ENCODE measurements at regions not wholly inside any gene's neighbourhood (a gene's known extent, or its start where the extent isn't known, plus 50 kb on each side); places are given as distances from the start of the nearest gene placed in this dataset.

DNA sequence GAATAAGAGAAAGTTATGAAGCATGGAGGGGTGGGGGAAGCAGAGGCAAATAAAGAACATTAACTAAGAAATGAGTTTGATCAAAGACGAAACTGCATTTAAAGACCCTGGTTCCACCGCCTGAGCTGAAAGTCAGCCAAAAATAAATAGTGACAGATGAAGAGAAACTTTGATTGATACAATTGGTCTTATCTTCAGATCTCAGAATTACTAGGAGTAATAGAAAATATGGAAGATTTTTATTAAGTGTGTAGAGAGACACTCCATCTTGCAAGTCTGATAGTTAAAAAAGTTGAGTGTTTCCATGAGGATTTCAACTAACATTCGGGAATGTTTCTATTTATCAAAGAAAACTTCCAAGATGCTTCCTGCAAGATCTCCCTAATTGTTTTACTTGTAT is 418.2 kb upstream of the ADGRL2 start:
- TF ChIP-seq, protein P1, sequence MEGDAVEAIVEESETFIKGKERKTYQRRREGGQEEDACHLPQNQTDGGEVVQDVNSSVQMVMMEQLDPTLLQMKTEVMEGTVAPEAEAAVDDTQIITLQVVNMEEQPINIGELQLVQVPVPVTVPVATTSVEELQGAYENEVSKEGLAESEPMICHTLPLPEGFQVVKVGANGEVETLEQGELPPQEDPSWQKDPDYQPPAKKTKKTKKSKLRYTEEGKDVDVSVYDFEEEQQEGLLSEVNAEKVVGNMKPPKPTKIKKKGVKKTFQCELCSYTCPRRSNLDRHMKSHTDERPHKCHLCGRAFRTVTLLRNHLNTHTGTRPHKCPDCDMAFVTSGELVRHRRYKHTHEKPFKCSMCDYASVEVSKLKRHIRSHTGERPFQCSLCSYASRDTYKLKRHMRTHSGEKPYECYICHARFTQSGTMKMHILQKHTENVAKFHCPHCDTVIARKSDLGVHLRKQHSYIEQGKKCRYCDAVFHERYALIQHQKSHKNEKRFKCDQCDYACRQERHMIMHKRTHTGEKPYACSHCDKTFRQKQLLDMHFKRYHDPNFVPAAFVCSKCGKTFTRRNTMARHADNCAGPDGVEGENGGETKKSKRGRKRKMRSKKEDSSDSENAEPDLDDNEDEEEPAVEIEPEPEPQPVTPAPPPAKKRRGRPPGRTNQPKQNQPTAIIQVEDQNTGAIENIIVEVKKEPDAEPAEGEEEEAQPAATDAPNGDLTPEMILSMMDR (IDR thresholded peaks at IDR 0.05; ENCODE audit: low read length): no peak
- no peak for TF ChIP-seq EZH2 (optimal IDR thresholded peaks at IDR 0.05; ENCODE audit: low read depth, low read length)

Data from MM.1S (cell line).